Activated T-helper 1 cell treated with anti-CD3 and anti-CD28 coated beads, Interleukin-12 subunit alpha, Interleukin-12 subunit beta, Interleukin-2, Interleukin-4 antibody, amounts not matched to agents 30 ng/mL and 10 ng/mL and 1 ng/mL, durations not matched to agents 14 hours and 24 hours and 36 hours (primary cell): ENCODE measurements at regions not wholly inside any gene's neighbourhood (a gene's known extent, or its start where the extent isn't known, plus 50 kb on each side); places are given as distances from the start of the nearest gene placed in this dataset.
"Not testable (repeated sequence)": the region's sequence is repeated elsewhere in the genome, so short reads cannot be mapped to it uniquely, and the experiment has no call there.

ENCODE experiments used
- DNase-seq: peaks from one replicate; pipeline ENCODE4 v3.0.0; 2021; ENCODE audit warnings: low spot score
- H3K27ac Mint-ChIP-seq: one replicate; pipeline ENCODE4 v1.8.0; 2021; ENCODE audit warnings: mild to moderate bottlenecking, mixed read lengths
- H3K27me3 Mint-ChIP-seq: one replicate; pipeline ENCODE4 v1.8.0; 2022; ENCODE audit warnings: mild to moderate bottlenecking, moderate library complexity, mixed read lengths; ENCODE audit not compliant: insufficient read depth
- H3K36me3 Mint-ChIP-seq: one replicate; pipeline ENCODE4 v1.8.0; 2021; ENCODE audit warnings: low read depth, mixed read lengths
- H3K4me1 Mint-ChIP-seq: one replicate; pipeline ENCODE4 v1.8.0; 2021; ENCODE audit warnings: low read depth, mixed read lengths
- H3K4me3 Mint-ChIP-seq: one replicate; pipeline ENCODE4 v1.8.0; 2021; ENCODE audit warnings: mild to moderate bottlenecking, moderate library complexity, mixed read lengths
- H3K9me3 Mint-ChIP-seq: one replicate; pipeline ENCODE4 v1.8.0; 2021; ENCODE audit warnings: mixed read lengths
- intact Hi-C: fragments of 100-400 bp; cut with micrococcal nuclease; formaldehyde crosslinking; loops from one replicate; pipeline ENCODE4 v1.15.1; 2024

- Mint-ChIP-seq H3K4me1 (no peaks in the 10 kb centered on the region), H3K4me3 (no peak overlapping the region), H3K27ac (no peak overlapping the region), H3K36me3 (no peaks in the 10 kb centered on the region), H3K9me3 (peaks cover 6% of the 10 kb centered on the region), H3K27me3 (no peaks in the 10 kb centered on the region)
- intact Hi-C loops = no loop called here
- DNase-seq = no peak
Observed at GRCh38 chr11:23425381-23425780, 565.1 kb upstream of the CCDC179 start.

GRCh38 chr11:23429569-23429968 is 569.3 kb upstream of the CCDC179 start:
- Mint-ChIP-seq H3K9me3 (peaks cover 6% of the 10 kb centered on the region), H3K4me1 (no peaks in the 10 kb centered on the region), H3K27me3 (no peaks in the 10 kb centered on the region), H3K27ac (no peak overlapping the region), H3K4me3 (no peak overlapping the region), H3K36me3 (no peaks in the 10 kb centered on the region)
- intact Hi-C loops = no loop called here
- no peak for DNase-seq

GRCh38 chr11:23453522-23453921 is 593.2 kb upstream of the CCDC179 start:
- H3K4me1 Mint-ChIP-seq = no peaks in the 10 kb centered on the region
- intact Hi-C loops = no loop called here
- H3K27me3 Mint-ChIP-seq = no peaks in the 10 kb centered on the region
- peaks cover 11% of the 10 kb centered on the region for H3K9me3 Mint-ChIP-seq
- no peak overlapping the region for H3K4me3 Mint-ChIP-seq
- H3K36me3 Mint-ChIP-seq = no peaks in the 10 kb centered on the region
- DNase-seq = no peak
- H3K27ac Mint-ChIP-seq = no peak overlapping the region

- Mint-ChIP-seq H3K27me3 (no peaks in the 10 kb centered on the region), H3K27ac (no peak overlapping the region), H3K9me3 (peaks cover 6% of the 10 kb centered on the region), H3K4me1 (no peaks in the 10 kb centered on the region), H3K36me3 (no peaks in the 10 kb centered on the region), H3K4me3 (no peak overlapping the region)
- intact Hi-C loops = no loop called here
- DNase-seq = no peak
Observed at GRCh38 chr11:23455321-23455891, 595.1 kb upstream of the CCDC179 start.

GRCh38 chr11:23457641-23458040 is 597.4 kb upstream of the CCDC179 start:
- no peaks in the 10 kb centered on the region for H3K27me3 Mint-ChIP-seq
- H3K36me3 Mint-ChIP-seq = no peaks in the 10 kb centered on the region
- no peaks in the 10 kb centered on the region for H3K4me1 Mint-ChIP-seq
- DNase-seq = no peak
- no peak overlapping the region for H3K4me3 Mint-ChIP-seq
- H3K9me3 Mint-ChIP-seq = peaks cover 4% of the 10 kb centered on the region
- intact Hi-C loops = no loop called here
- no peak overlapping the region for H3K27ac Mint-ChIP-seq

GRCh38 chr11:23471878-23472277 is 611.6 kb upstream of the CCDC179 start:
- H3K27ac Mint-ChIP-seq = no peak overlapping the region
- DNase-seq = no peak
- no peaks in the 10 kb centered on the region for H3K36me3 Mint-ChIP-seq
- no peaks in the 10 kb centered on the region for H3K4me1 Mint-ChIP-seq
- H3K4me3 Mint-ChIP-seq = no peak overlapping the region
- H3K27me3 Mint-ChIP-seq = no peaks in the 10 kb centered on the region
- intact Hi-C loops = no loop called here
- no peaks in the 10 kb centered on the region for H3K9me3 Mint-ChIP-seq

GRCh38 chr11:23473782-23474181 is 613.5 kb upstream of the CCDC179 start:
- no peaks in the 10 kb centered on the region for H3K9me3 Mint-ChIP-seq
- intact Hi-C loops = no loop called here
- H3K27me3 Mint-ChIP-seq = no peaks in the 10 kb centered on the region
- H3K4me1 Mint-ChIP-seq = no peaks in the 10 kb centered on the region
- DNase-seq = no peak
- no peaks in the 10 kb centered on the region for H3K36me3 Mint-ChIP-seq
- H3K4me3 Mint-ChIP-seq = no peak overlapping the region
- H3K27ac Mint-ChIP-seq = no peak overlapping the region

- Mint-ChIP-seq H3K4me1 (no peaks in the 10 kb centered on the region), H3K27ac (no peak overlapping the region), H3K27me3 (no peaks in the 10 kb centered on the region), H3K4me3 (no peak overlapping the region), H3K36me3 (no peaks in the 10 kb centered on the region), H3K9me3 (peaks cover 12% of the 10 kb centered on the region)
- DNase-seq = no peak
- intact Hi-C loops = no loop called here
Observed at GRCh38 chr11:23480736-23481135, 620.5 kb upstream of the CCDC179 start.

- H3K4me3 Mint-ChIP-seq, H3K4me1 Mint-ChIP-seq, intact Hi-C loops, H3K27me3 Mint-ChIP-seq, H3K27ac Mint-ChIP-seq, DNase-seq, H3K36me3 Mint-ChIP-seq: not testable (repeated sequence)
- peaks cover 12% of the 10 kb centered on the region for H3K9me3 Mint-ChIP-seq
Observed at GRCh38 chr11:23484146-23484545, 623.9 kb upstream of the CCDC179 start.

GRCh38 chr11:23484618-23485017 is 624.3 kb upstream of the CCDC179 start:
- H3K27ac Mint-ChIP-seq, H3K4me1 Mint-ChIP-seq, H3K4me3 Mint-ChIP-seq, intact Hi-C loops, DNase-seq, H3K27me3 Mint-ChIP-seq, H3K36me3 Mint-ChIP-seq: not testable (repeated sequence)
- peaks cover 12% of the 10 kb centered on the region for H3K9me3 Mint-ChIP-seq

GRCh38 chr11:23490557-23491235 is 630.4 kb upstream of the CCDC179 start:
- Mint-ChIP-seq H3K9me3 (no peaks in the 10 kb centered on the region), H3K27me3 (no peaks in the 10 kb centered on the region), H3K27ac (no peak overlapping the region), H3K36me3 (no peaks in the 10 kb centered on the region), H3K4me1 (no peaks in the 10 kb centered on the region), H3K4me3 (no peak overlapping the region)
- no peak for DNase-seq
- intact Hi-C loops = no loop called here

GRCh38 chr11:23494981-23495380 is 634.7 kb upstream of the CCDC179 start:
- Mint-ChIP-seq H3K27ac (no peak overlapping the region), H3K9me3 (no peaks in the 10 kb centered on the region), H3K36me3 (no peaks in the 10 kb centered on the region), H3K27me3 (no peaks in the 10 kb centered on the region), H3K4me3 (no peak overlapping the region), H3K4me1 (no peaks in the 10 kb centered on the region)
- no peak for DNase-seq
- intact Hi-C loops = no loop called here

- intact Hi-C loops = no loop called here
- H3K9me3 Mint-ChIP-seq = no peaks in the 10 kb centered on the region
- no peaks in the 10 kb centered on the region for H3K4me1 Mint-ChIP-seq
- no peaks in the 10 kb centered on the region for H3K27me3 Mint-ChIP-seq
- no peak for DNase-seq
- H3K4me3 Mint-ChIP-seq = no peak overlapping the region
- H3K36me3 Mint-ChIP-seq = no peaks in the 10 kb centered on the region
- no peak overlapping the region for H3K27ac Mint-ChIP-seq
Observed at GRCh38 chr11:23496340-23496739, 636.1 kb upstream of the CCDC179 start.

- DNase-seq = no peak
- H3K36me3 Mint-ChIP-seq = no peaks in the 10 kb centered on the region
- intact Hi-C loops = no loop called here
- no peak overlapping the region for H3K27ac Mint-ChIP-seq
- no peaks in the 10 kb centered on the region for H3K27me3 Mint-ChIP-seq
- no peaks in the 10 kb centered on the region for H3K4me1 Mint-ChIP-seq
- H3K9me3 Mint-ChIP-seq = no peaks in the 10 kb centered on the region
- H3K4me3 Mint-ChIP-seq = no peak overlapping the region
Observed at GRCh38 chr11:23497040-23497439, 636.8 kb upstream of the CCDC179 start.
